Activated CD4-positive, alpha-beta T cell treated with anti-CD3 and anti-CD28 coated beads, Interleukin-2, amount 50 U/mL, for 4 hours (primary cell): ENCODE measurements at regions not wholly inside any gene's neighbourhood (a gene's known extent, or its start where the extent isn't known, plus 50 kb on each side); places are given as distances from the start of the nearest gene placed in this dataset.
"Not testable (repeated sequence)": the region's sequence is repeated elsewhere in the genome, so short reads cannot be mapped to it uniquely, and the experiment has no call there.

Experiments used
- DNase-seq, 2 experiments: peaks; one replicate each; pipeline ENCODE4 v3.0.0-alpha.2; 2020

DNA sequence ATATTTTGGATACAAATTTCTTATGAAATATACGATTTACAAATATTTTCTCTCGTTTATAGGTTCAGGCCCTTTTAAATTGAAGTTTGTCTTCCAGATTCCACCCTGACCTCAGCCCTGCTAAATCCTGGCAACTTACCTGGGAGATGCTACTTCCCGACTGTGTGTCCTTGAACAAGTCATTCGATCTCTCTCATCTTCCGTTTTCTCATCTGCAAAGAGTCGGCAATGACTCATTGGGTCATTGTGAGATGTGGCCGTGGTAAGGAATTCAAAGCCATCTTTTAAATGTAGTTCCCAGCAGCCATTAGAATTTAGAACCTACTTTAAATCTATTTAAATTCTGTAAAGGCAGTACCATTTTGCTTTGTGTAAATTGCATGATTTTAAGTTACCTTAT, 72.5 kb downstream of the LHX2 start:
- DNase-seq, result no peak

- no peak for DNase-seq
These were observed 75.7 kb downstream of the LHX2 start for GRCh38 chr9:124087226-124087625.

- DNase-seq, result no peak
These were observed 76.9 kb downstream of the LHX2 start for GRCh38 chr9:124088476-124088837.

- not testable (repeated sequence) for DNase-seq
These were observed 78.3 kb downstream of the LHX2 start for GRCh38 chr9:124089631-124090488.

DNA sequence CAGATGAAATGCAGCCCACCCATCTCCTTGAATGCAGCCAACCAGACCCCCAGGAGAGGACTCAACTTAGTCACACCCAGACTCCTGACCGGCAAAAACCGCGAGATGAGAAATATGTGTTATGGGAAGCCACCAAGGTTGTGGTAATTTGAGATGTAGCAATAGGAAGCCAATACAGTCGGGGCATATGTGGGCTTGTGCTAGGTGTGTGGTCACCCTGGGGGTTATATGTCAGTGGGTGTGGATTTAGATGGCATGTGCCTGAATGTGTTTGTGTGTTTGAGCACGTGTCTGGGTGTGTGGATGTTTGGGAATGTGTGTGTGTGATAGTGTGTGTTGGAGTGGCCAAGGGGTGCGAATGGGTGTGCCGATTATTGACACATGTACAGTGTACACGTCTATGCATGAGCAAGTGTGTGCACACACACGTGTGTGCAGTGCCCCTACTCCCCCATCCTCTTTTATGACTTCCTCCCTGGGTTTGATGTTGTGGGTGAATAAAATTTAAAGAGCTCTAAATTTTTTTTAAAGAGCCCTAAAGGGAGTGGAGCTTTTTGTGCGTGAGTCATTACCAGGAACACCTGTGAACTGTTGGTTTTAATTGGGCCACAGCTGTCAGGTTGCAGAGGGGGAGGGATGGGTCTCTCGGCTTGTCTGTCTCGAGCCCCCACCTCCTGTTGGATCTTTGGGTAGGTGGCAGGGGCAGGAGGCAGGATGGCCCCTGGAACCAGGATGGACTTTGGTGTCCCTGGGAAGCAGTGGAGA, 86.8 kb downstream of the LHX2 start:
- DNase-seq, result no peak

DNA sequence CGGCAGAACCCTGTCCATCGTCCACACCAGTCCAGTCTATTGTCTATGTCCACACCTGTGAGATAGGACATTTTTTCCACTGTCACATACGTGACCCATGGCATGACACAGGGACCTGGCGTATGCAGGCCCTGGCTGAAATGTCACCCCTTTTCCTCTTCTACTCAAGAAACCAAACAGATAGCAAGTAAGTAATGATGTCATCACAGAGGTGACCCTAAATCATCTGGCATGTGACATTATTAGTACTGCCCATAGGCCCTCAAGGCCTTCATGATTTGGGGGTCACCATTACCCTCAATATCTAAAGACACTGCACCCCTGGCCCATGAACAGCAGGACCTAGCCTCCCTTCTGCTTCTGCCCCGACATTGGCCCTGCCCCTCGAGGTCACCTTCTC, 88.3 kb downstream of the LHX2 start:
- no peak for DNase-seq

DNA sequence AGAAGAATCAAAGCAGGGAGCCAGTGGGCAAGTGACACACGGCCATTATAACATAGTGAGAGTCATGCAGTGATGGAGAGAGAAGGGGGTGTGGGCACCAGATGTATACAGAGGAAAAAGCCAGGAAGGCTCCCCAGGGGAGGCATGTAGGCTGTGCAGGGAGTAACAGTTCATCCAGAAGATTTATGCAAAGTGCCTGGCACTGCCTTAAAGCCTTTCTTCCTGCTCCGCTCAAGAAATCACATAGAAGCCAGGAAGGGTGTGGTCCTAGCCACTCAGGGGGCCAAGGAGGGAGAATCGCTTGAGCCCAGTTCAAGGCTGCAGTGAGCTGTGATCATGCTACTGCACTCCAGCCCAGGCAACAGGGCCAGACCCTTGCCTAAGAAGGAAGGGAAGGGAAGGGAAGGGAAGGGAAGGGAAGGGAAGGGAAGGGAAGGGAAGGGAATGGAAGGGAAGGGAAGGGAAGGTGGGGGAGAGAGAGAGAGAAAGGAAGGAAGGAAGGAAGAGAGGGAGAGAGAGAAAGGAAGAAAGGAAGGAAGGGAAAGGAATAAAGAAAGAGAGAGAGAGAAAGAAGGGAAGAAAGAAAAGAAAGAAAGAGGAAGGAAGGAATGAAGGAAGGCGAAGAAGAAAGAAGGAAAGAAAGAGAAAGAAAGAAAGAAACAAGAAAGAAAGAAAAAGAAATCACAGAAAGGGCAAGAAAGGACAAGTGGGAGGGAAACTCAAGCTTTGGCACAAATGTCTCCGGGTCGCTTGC, 89.8 kb downstream of the LHX2 start:
- DNase-seq, result no peak

DNA sequence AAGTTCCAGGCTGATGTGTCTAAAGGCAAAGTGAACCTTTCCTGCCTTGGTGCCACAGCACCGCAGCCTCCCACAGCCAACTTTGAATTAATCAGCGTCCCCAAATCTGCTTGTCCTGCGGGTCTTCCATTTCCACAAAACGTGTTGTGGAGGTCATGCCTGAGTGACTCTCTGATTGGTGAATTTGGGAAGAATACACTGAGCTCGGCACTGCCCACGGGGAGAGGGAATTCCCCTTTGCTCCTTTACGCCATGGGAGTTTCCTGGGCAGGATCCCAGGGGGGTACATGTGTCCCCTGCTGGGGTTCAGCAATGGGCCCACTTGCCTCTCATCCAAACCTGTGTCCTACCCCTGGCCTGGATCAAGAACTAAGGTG, 90.4 kb downstream of the LHX2 start:
- no peak for DNase-seq

DNA sequence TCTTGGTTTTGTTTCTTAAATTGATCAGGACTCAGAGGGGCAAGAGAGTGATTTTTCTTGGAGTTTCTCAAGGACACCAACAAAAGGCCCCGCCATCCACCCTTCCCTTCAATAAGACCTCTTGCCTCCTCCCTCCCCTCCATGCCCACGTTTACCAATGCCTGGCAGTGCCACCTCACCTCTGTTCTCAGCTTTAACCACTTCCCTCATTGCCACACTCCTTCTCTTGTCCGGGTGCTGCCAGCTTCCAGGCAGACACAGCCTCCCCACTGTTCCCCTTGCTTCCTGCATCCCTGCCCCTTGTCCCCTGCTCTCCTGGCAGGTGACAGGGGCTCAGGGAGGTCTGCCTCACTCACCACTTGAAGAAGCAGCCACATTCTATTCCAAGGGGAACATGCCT, 90.8 kb downstream of the LHX2 start:
- DNase-seq, result no peak

DNA sequence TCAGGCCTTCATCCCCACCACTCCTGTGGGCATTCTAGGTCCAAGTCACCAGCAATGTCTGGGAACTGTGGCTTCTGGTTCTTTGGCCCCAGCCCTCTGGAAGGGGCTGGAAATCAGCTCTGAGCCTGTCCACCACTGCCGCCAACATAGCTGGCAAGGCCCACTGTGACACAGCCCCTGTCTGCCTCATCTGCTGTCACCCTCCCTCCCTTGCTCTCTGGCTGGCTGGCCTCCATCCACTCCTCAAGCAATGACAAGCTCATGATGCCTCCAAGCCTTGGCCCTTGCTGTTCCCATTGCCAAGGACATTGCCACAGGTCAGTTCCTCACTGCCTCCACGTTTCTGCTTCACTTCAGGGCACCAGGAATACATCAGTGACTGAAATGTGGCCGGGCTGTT, 93.7 kb downstream of the LHX2 start:
- DNase-seq, result no peak

DNA sequence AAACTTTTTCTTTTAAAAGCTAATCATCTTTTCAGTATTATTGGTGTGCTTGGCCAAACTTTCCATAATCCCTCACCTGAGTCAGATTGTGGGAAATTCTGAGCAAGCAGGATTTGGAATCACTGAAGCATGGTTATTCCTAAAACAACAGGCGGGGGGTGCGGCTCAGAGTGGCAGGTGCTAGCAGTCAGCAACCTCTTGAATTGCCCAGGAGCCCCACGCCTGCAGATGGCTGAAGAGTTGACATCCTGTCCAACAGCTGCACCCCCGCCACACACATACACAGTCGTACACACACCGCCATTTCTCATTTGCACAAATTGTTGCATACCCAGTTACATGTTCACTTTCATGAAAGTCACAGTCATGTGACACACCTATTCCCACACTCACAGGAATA, 96.6 kb downstream of the LHX2 start:
- no peak for DNase-seq

- DNase-seq, result no peak
These were observed 98.8 kb downstream of the LHX2 start for GRCh38 chr9:124110307-124110915.

- no peak for DNase-seq
These were observed 105.3 kb downstream of the LHX2 start for GRCh38 chr9:124116683-124117363.

GRCh38 chr9:124118894-124119293, 107.3 kb downstream of the LHX2 start:
- no peak for DNase-seq

- DNase-seq, result no peak
These were observed 108.7 kb downstream of the LHX2 start for GRCh38 chr9:124120272-124120671.

DNA sequence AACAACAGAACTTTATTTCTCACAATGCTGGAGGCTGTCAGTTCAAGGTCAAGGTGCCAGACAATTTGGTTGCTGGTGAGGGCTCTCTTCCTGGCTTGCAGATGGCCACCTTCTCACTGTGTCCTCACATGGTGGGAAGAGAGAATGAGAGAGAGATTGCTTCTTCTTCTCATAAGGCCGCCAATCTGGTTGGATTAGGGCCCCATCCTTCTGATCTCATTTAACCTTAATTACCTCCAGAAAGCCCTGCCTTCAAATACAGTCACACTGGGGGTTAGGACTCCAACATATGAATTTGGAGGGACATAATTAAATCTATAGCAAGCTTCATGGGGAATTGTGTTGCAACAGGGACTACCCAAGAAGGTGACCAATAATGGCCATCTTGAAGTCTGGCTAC, 110.2 kb downstream of the LHX2 start:
- DNase-seq, result no peak

GRCh38 chr9:124122321-124122720, 110.8 kb downstream of the LHX2 start:
- DNase-seq, result no peak

DNA sequence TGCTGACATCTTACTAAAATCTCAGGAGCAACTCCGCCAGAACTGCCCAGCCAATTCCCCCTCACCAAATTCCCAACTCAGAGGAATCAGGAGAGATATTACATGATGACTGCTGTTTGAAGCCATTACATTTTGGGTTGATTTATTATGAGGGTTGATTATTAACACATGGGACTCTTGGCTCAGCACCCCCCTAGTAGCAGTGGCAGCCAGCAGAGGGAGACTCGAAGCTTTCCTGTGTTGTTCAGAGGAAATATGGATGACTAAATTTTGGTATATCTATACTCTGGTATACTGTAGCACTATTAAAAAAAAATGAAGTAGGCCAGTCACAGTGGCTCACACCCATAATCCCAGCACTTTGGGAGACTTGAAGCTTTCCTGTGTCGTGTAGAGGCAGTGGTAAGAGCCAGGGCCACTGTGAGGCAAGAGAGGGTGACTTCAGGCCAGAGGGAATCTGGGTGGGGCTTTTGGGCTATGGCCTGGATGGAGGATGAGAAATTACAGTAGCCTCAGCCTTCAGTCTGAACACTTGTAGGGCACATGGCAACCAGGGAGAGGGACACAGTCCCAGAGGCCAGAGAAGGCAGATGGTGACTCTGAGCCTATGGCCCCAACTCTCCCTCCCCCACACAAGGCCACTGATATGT, 111.4 kb downstream of the LHX2 start:
- DNase-seq, result no peak

DNA sequence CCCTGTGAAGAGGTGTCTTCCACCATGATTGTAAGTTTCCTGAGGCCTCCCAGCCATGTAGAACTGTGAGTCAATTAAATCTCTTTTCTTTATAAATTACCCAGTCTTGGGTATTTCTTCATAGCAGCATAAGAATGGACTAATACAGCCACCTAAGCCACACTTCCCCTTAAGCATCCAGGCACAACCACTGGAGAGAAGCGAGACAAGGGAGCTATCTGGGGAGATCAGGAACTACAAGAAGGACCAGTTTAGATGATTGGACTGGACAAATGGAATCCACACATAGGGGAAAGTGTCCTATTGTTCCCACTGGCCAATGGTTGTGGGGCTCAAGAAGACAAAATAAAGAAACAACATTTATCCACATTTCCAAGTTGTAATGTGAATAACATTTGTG, 112.1 kb downstream of the LHX2 start:
- not testable (repeated sequence) for DNase-seq

- no peak for DNase-seq
These were observed 113.4 kb downstream of the LHX2 start for GRCh38 chr9:124124729-124125650.

- DNase-seq, result no peak
These were observed 114.0 kb downstream of the LHX2 start for GRCh38 chr9:124125651-124125977.
